H9 (cell line): ENCODE measurements at regions not wholly inside any gene's neighbourhood (a gene's known extent, or its start where the extent isn't known, plus 50 kb on each side); places are given as distances from the start of the nearest gene placed in this dataset.

Experiments used
- DNase-seq: peaks from one replicate; pipeline ENCODE4 v3.0.0-alpha.2; 2017
- H2AFZ ChIP-seq: one replicate; pipeline ENCODE4 v1.6.1; 2013; ENCODE audit warnings: mild to moderate bottlenecking, low read length, control low read depth, moderate library complexity
- H2AK5ac ChIP-seq: 2 replicates; pipeline ENCODE4 v1.6.1; 2013; ENCODE audit warnings: low read length, control low read depth, mixed read lengths; ENCODE audit not compliant: insufficient read length
- H2BK120ac ChIP-seq: one replicate; pipeline ENCODE4 v1.6.1; 2013; ENCODE audit warnings: low read depth, mild to moderate bottlenecking, low read length, control low read depth, inconsistent platforms; ENCODE audit not compliant: poor library complexity, severe bottlenecking
- H2BK12ac ChIP-seq: 2 replicates; pipeline ENCODE4 v1.6.1; 2013; ENCODE audit warnings: low read length, control low read depth, mixed read lengths, low read depth; ENCODE audit not compliant: insufficient read length
- H2BK15ac ChIP-seq: 2 replicates; pipeline ENCODE4 v1.6.1; 2013; ENCODE audit warnings: low read depth, low read length, control low read depth
- H2BK20ac ChIP-seq: one replicate; pipeline ENCODE4 v1.6.1; 2013; ENCODE audit warnings: low read depth, mild to moderate bottlenecking, low read length, control low read depth, inconsistent platforms; ENCODE audit not compliant: poor library complexity, severe bottlenecking
- H2BK5ac ChIP-seq: 2 replicates; pipeline ENCODE4 v1.6.1; 2013; ENCODE audit warnings: low read length, control low read depth, mixed read lengths; ENCODE audit not compliant: insufficient read length
- H3K14ac ChIP-seq: 2 replicates; pipeline ENCODE4 v1.6.1; 2013; ENCODE audit warnings: low read length, control low read depth; ENCODE audit not compliant: insufficient read depth
- H3K18ac ChIP-seq: 2 replicates; pipeline ENCODE4 v1.6.1; 2013; ENCODE audit warnings: low read depth, mild to moderate bottlenecking, mixed read lengths, low read length, control low read depth; ENCODE audit not compliant: insufficient read length
- H3K23ac ChIP-seq: 2 replicates; pipeline ENCODE4 v1.6.1; 2013; ENCODE audit warnings: low read length, control low read depth, mixed read lengths, low read depth; ENCODE audit not compliant: insufficient read length
- H3K23me2 ChIP-seq: 2 replicates; pipeline ENCODE4 v1.6.1; 2013; ENCODE audit warnings: low read depth, mild to moderate bottlenecking, mixed read lengths, low read length, control low read depth; ENCODE audit not compliant: insufficient read length, poor library complexity, severe bottlenecking
- H3K27ac ChIP-seq: 2 replicates; pipeline ENCODE4 v1.5.1; 2013; ENCODE audit warnings: low read length, control low read depth, mixed read lengths, low read depth; ENCODE audit not compliant: insufficient read length
- H3K27me3 ChIP-seq: 2 replicates; pipeline ENCODE4 v1.6.1; 2013; ENCODE audit warnings: low read length, control low read depth, inconsistent platforms; ENCODE audit not compliant: insufficient read depth
- H3K4ac ChIP-seq: 2 replicates; pipeline ENCODE4 v1.6.1; 2013; ENCODE audit warnings: low read depth, mild to moderate bottlenecking, control low read depth, inconsistent platforms, low read length, moderate library complexity
- H3K4me1 ChIP-seq: 2 replicates; pipeline ENCODE4 v1.6.1; 2013; ENCODE audit warnings: low read length, control low read depth, inconsistent platforms; ENCODE audit not compliant: insufficient read depth
- H3K4me2 ChIP-seq: 2 replicates; pipeline ENCODE4 v1.6.1; 2013; ENCODE audit warnings: low read length, control low read depth, mixed read lengths; ENCODE audit not compliant: insufficient read length, insufficient read depth
- H3K56ac ChIP-seq: 2 replicates; pipeline ENCODE4 v1.6.1; 2013; ENCODE audit warnings: low read depth, mild to moderate bottlenecking, mixed read lengths, low read length, control low read depth; ENCODE audit not compliant: insufficient read length
- H3K79me1 ChIP-seq: 2 replicates; pipeline ENCODE4 v1.6.1; 2013; ENCODE audit warnings: low read depth, mild to moderate bottlenecking, moderate library complexity, low read length, control low read depth, inconsistent platforms; ENCODE audit not compliant: insufficient read depth, poor library complexity, severe bottlenecking
- H3K79me2 ChIP-seq: 2 replicates; pipeline ENCODE4 v1.6.1; 2013; ENCODE audit warnings: low read length, control low read depth, inconsistent platforms; ENCODE audit not compliant: insufficient read depth
- H3K9ac ChIP-seq: 2 replicates; pipeline ENCODE4 v1.6.1; 2013; ENCODE audit warnings: low read length, control low read depth, mixed read lengths; ENCODE audit not compliant: insufficient read length; ENCODE audit errors: extremely low read depth
- H3K9me3 ChIP-seq: one replicate; pipeline ENCODE4 v1.6.1; 2013; ENCODE audit warnings: low read depth, low read length, inconsistent platforms; ENCODE audit not compliant: control insufficient read depth
- H3T11ph ChIP-seq: one replicate; pipeline ENCODE4 v1.6.1; 2013; ENCODE audit warnings: mild to moderate bottlenecking, low read length, control low read depth, inconsistent platforms
- H4K20me1 ChIP-seq: one replicate; pipeline ENCODE4 v1.6.1; 2013; ENCODE audit not compliant: control insufficient read depth, insufficient read length, insufficient read depth
- H4K5ac ChIP-seq: 2 replicates; pipeline ENCODE4 v1.6.1; 2013; ENCODE audit warnings: low read depth, mild to moderate bottlenecking, mixed read lengths, low read length, control low read depth; ENCODE audit not compliant: insufficient read length
- H4K8ac ChIP-seq: replicated peaks from 2 replicates; pipeline ENCODE4 v1.6.1; 2013; ENCODE audit warnings: low read length, control low read depth, mixed read lengths, low read depth; ENCODE audit not compliant: insufficient read length
- H4K91ac ChIP-seq: 2 replicates; pipeline ENCODE4 v1.6.1; 2013; ENCODE audit warnings: low read depth, mild to moderate bottlenecking, moderate library complexity, mixed read lengths, low read length, control low read depth; ENCODE audit not compliant: insufficient read length
- H3K27ac Mint-ChIP-seq, 3 experiments: 2 replicates in 2 of 3; 3 replicates in 1 of 3; pipeline ENCODE4 v1.8.0; 2020 to 2021; ENCODE audit warnings: mixed read lengths in 3 of 3, mild to moderate bottlenecking in 1 of 3, moderate library complexity in 1 of 3
- H3K27me3 Mint-ChIP-seq: 2 replicates; pipeline ENCODE4 v1.8.0; 2021; ENCODE audit warnings: low read depth, mild to moderate bottlenecking, moderate library complexity, mixed read lengths
- H3K36me3 Mint-ChIP-seq, 3 experiments: 2 replicates in 2 of 3; 3 replicates in 1 of 3; pipeline ENCODE4 v1.8.0; 2020 to 2021; ENCODE audit warnings: low read depth in 3 of 3, mixed read lengths in 3 of 3; ENCODE audit not compliant: insufficient read depth in 1 of 3
- H3K4me1 Mint-ChIP-seq, 2 experiments: 2 replicates each; pipeline ENCODE4 v1.8.0; 2020; ENCODE audit warnings: mixed read lengths in 2 of 2
- H3K4me3 Mint-ChIP-seq, 2 experiments: 2 replicates in 1 of 2; 3 replicates in 1 of 2; pipeline ENCODE4 v1.8.0; 2020 to 2021; ENCODE audit warnings: mild to moderate bottlenecking in 2 of 2, mixed read lengths in 2 of 2, moderate library complexity in 1 of 2
- H3K9me3 Mint-ChIP-seq, 2 experiments: 2 replicates in 1 of 2; 3 replicates in 1 of 2; pipeline ENCODE4 v1.8.0; 2020; ENCODE audit warnings: mild to moderate bottlenecking in 2 of 2, mixed read lengths in 2 of 2, moderate library complexity in 1 of 2
- WGBS: extraction: QIAGEN DNeasy Blood & Tissue Kit; methylation state at CpG from one replicate; pipeline ENCODE4 v1.1.7; 2013; ENCODE audit warnings: missing lambda C conversion rate, low lambda C conversion rate, mixed read lengths; ENCODE audit not compliant: insufficient read length; ENCODE audit errors: extremely low coverage; 5-methylcytosine and 5-hydroxymethylcytosine counted together
- TF ChIP-seq, protein P1 (sequence below): fragments of 200-600 bp; sonication (generic); conservative IDR thresholded peaks from 3 replicates; pipeline ENCODE4 v1.8.0; 2021; ENCODE audit warnings: antibody characterized with exemption, mild to moderate bottlenecking

GRCh38 chr20:52828199-52828598 lies 144.0 kb upstream of the TSHZ2 start:
- WGBS, result no CpG with 5 or more reads among the region's 1 CpG
- TF ChIP-seq, protein P1, sequence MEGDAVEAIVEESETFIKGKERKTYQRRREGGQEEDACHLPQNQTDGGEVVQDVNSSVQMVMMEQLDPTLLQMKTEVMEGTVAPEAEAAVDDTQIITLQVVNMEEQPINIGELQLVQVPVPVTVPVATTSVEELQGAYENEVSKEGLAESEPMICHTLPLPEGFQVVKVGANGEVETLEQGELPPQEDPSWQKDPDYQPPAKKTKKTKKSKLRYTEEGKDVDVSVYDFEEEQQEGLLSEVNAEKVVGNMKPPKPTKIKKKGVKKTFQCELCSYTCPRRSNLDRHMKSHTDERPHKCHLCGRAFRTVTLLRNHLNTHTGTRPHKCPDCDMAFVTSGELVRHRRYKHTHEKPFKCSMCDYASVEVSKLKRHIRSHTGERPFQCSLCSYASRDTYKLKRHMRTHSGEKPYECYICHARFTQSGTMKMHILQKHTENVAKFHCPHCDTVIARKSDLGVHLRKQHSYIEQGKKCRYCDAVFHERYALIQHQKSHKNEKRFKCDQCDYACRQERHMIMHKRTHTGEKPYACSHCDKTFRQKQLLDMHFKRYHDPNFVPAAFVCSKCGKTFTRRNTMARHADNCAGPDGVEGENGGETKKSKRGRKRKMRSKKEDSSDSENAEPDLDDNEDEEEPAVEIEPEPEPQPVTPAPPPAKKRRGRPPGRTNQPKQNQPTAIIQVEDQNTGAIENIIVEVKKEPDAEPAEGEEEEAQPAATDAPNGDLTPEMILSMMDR, result no peak
- no peak overlapping the region for H3K4me3 Mint-ChIP-seq

More at GRCh38 chr20:52828199-52828598, 144.0 kb upstream of the TSHZ2 start:
- no peak overlapping the region for H2AK5ac ChIP-seq
- H4K8ac ChIP-seq, result no peak overlapping the region
- H3T11ph ChIP-seq, result no peak overlapping the region
- Mint-ChIP-seq H3K27ac (no peak overlapping the region), H3K9me3 (peaks cover 3 to 5% of the 10 kb centered on the region in 2 experiments; a peak in 2 of 5 replicates), H3K36me3 (no peaks in the 10 kb centered on the region), H3K27me3 (no peaks in the 10 kb centered on the region), H3K4me1 (no peaks in the 10 kb centered on the region)
- no peak overlapping the region for H3K9ac ChIP-seq
- no peak overlapping the region for H3K27ac ChIP-seq
- no peak overlapping the region for H3K4ac ChIP-seq
- no peak overlapping the region for H3K14ac ChIP-seq
- no peak overlapping the region for H2BK15ac ChIP-seq
- no peak overlapping the region for H3K56ac ChIP-seq
- no peaks in the 10 kb centered on the region for H3K9me3 ChIP-seq
- H4K20me1 ChIP-seq, result no peaks in the 10 kb centered on the region
- no peak overlapping the region for H3K18ac ChIP-seq
- no peaks in the 10 kb centered on the region for H3K79me2 ChIP-seq
- H2BK5ac ChIP-seq, result no peak overlapping the region
- no peak overlapping the region for H3K4me2 ChIP-seq
- no peak overlapping the region for H2BK12ac ChIP-seq
- no peak overlapping the region for H4K91ac ChIP-seq
- no peaks in the 10 kb centered on the region for H3K23me2 ChIP-seq
- no peak overlapping the region for H2BK20ac ChIP-seq
- H2BK120ac ChIP-seq, result no peak overlapping the region
- H4K5ac ChIP-seq, result no peak overlapping the region
- DNase-seq, result no peak
- no peaks in the 10 kb centered on the region for H3K4me1 ChIP-seq
- H3K23ac ChIP-seq, result no peak overlapping the region
- no peak overlapping the region for H2AFZ ChIP-seq
- H3K79me1 ChIP-seq, result no peaks in the 10 kb centered on the region
- no peaks in the 10 kb centered on the region for H3K27me3 ChIP-seq
